ENCODE measurements at regions not wholly inside any gene's neighbourhood (a gene's known extent, or its start where the extent isn't known, plus 50 kb on each side); places are given as distances from the start of the nearest gene placed in this dataset.

GRCh38 chr5:169354263-169354662 lies 53.3 kb upstream of the SLIT3 start:
- peak; percentile 57 for DNase-seq (ENCODE audit: low read depth)

DNA sequence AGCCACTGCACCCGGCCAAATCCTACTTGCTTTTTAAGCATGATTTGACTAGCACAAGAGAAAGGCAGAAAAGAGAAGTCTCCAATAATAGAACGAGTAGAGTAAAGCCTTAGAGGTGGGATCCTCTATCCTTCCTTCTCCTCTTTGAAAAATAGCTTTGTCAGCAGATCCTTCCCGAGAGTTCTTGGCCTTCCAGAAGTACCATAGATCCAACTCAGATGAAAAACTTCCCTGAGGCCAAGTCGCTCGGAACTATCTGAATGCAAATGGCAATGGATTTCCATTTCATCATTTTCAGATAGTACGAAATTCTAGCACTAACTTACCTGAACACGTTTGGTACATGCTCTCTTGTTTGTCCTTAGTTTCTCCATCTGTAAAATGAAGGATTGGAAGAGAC lies 52.0 kb upstream of the SLIT3 start:
- no peak for DNase-seq (ENCODE audit: low read depth)

DNA sequence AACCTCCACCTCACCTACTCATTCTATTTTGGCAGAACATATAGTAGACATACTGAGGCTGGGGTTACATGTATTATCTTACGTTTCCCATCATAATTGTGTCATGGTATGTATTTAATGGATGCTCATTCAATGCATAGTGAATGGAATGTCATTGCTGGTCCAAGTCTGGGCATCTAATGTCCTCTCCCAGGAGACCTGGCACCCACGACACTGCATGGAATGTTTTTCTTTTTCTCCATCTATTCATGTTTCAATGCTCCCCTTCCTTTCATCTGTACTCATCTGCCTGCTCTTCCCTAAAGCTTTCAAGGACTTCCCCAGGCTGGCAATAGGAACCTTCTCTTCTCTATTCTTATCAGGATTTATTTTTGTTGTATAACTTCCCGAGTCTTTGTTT lies 50.8 kb upstream of the SLIT3 start:
- DNase-seq (ENCODE audit: low read depth), result no peak

GRCh38 chr5:169350759-169351240 lies 49.9 kb upstream of the SLIT3 start:
- DNase-seq (ENCODE audit: low read depth), result peak; percentile 88

Data from amniotic epithelial cell (primary cell).